ENCODE measurements at regions not wholly inside any gene's neighbourhood (a gene's known extent, or its start where the extent isn't known, plus 50 kb on each side); places are given as distances from the start of the nearest gene placed in this dataset.

DNA sequence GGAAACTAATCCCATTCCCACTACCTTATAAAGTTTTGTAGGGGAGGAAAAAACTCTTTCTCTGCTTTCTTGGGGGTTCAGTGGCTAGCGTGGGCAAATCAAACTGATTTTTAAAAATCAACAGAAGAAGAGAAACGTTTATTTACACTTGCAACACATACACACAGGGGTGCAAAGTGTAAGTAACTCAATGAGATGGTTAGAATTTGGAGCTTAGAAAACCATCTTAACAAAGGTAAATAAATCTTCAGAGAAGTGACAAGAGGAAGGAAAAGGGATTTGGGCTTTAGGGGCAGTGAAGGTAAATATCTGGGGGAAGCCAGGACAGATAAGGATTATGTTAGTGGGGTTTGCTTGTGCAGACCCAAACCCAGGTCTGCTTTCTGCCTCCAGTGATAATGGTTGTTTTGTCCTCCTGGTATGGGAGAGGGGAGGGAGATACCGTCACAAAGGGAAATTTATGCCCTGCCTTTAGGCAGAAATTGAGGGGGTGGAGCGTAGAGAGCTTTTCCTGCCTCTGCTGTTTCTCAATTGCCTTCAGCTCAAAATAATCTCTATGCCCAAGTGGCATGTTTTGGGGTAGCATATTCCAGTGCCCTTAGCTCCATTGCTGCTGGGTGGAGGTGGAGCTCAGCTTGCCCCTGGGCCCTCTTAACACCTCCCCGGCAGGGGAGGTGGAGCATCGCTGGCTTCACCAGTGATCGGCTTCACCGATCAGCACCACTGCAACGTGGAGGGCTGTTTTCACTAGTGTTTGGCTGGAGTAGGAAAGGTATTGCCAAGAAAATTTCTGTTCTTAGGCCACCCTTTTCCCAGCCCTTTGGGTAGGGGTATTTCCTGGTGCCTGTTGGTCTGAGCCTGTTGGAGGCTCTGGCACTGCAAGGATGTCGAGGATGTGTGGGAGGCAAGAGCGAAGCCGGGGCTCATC, 92.2 kb downstream of the TEX51 start:
- Histone ChIP-seq H3K9ac (ENCODE audit: low read length in 3 of 3) (no peak overlapping the region), H3K9me3 (ENCODE audit: control insufficient read depth in 2 of 3, insufficient read depth in 1 of 3, low read length in 3 of 3) (no peaks in the 10 kb centered on the region), H3K36me3 (ENCODE audit: control insufficient read depth in 2 of 3, insufficient read depth in 3 of 3, low read length in 3 of 3) (no peaks in the 10 kb centered on the region), H3K27me3 (ENCODE audit: control insufficient read depth, insufficient read depth, low read length) (no peaks in the 10 kb centered on the region), H3K27ac (ENCODE audit: low read depth in 2 of 2, low read length in 2 of 2) (no peak overlapping the region), H3K4me3 (ENCODE audit: low read length in 3 of 3) (no peak overlapping the region), H3K4me1 (ENCODE audit: control insufficient read depth in 2 of 3, insufficient read depth in 2 of 3, low read depth in 1 of 3, low read length in 3 of 3) (peaks cover under 1 to 9% (median 7%) of the 10 kb centered on the region in 3 donors)
- DNase-seq (no peak), FAIRE-seq (no peak)
- intact Hi-C loops (cut with DNase I), result no loop called here
- TF ChIP-seq, protein P1, sequence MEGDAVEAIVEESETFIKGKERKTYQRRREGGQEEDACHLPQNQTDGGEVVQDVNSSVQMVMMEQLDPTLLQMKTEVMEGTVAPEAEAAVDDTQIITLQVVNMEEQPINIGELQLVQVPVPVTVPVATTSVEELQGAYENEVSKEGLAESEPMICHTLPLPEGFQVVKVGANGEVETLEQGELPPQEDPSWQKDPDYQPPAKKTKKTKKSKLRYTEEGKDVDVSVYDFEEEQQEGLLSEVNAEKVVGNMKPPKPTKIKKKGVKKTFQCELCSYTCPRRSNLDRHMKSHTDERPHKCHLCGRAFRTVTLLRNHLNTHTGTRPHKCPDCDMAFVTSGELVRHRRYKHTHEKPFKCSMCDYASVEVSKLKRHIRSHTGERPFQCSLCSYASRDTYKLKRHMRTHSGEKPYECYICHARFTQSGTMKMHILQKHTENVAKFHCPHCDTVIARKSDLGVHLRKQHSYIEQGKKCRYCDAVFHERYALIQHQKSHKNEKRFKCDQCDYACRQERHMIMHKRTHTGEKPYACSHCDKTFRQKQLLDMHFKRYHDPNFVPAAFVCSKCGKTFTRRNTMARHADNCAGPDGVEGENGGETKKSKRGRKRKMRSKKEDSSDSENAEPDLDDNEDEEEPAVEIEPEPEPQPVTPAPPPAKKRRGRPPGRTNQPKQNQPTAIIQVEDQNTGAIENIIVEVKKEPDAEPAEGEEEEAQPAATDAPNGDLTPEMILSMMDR (IDR thresholded peaks at IDR 0.05; ENCODE audit: borderline replicate concordance, extremely low read depth, insufficient read depth), result no peak

DNA sequence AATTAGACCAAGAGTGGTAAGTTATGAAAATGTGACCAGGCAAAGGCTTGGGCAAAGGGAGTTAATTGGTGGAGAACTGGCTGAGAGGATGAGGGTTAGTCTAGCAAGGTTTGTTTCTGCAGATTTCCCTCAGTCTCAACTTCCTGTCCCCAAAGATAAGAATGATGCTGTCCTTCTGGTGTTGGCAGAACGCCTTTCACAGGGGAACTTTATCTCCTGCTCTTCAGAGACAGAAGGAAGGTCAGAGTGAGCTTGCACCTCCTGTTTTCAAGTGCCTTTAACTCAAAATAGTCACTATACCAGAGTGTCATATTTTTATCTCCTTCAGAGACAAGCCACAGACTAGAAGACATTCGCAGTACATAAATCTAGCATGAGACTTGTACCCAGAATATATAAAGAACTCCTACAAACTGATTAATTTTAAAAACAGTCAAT, 95.7 kb downstream of the TEX51 start:
- no peaks in the 10 kb centered on the region for H3K36me3 ChIP-seq (ENCODE audit: control insufficient read depth in 2 of 3, insufficient read depth in 3 of 3, low read length in 3 of 3)
- intact Hi-C loops (cut with DNase I), result no loop called here
- H3K4me3 ChIP-seq (ENCODE audit: low read length in 3 of 3), result no peak overlapping the region
- no peaks in the 10 kb centered on the region for H3K9me3 ChIP-seq (ENCODE audit: control insufficient read depth in 2 of 3, insufficient read depth in 1 of 3, low read length in 3 of 3)
- FAIRE-seq (no peak), DNase-seq (no peak)
- H3K27ac ChIP-seq (ENCODE audit: low read depth in 2 of 2, low read length in 2 of 2), result no peak overlapping the region
- peaks cover 9 to 14% (median 13%) of the 10 kb centered on the region in 3 donors for H3K4me1 ChIP-seq (ENCODE audit: control insufficient read depth in 2 of 3, insufficient read depth in 2 of 3, low read depth in 1 of 3, low read length in 3 of 3)
- no peaks in the 10 kb centered on the region for H3K27me3 ChIP-seq (ENCODE audit: control insufficient read depth, insufficient read depth, low read length)
- TF ChIP-seq, protein P1 (IDR thresholded peaks at IDR 0.05; ENCODE audit: borderline replicate concordance, extremely low read depth, insufficient read depth), result no peak
- H3K9ac ChIP-seq (ENCODE audit: low read length in 3 of 3), result no peak overlapping the region

DNA sequence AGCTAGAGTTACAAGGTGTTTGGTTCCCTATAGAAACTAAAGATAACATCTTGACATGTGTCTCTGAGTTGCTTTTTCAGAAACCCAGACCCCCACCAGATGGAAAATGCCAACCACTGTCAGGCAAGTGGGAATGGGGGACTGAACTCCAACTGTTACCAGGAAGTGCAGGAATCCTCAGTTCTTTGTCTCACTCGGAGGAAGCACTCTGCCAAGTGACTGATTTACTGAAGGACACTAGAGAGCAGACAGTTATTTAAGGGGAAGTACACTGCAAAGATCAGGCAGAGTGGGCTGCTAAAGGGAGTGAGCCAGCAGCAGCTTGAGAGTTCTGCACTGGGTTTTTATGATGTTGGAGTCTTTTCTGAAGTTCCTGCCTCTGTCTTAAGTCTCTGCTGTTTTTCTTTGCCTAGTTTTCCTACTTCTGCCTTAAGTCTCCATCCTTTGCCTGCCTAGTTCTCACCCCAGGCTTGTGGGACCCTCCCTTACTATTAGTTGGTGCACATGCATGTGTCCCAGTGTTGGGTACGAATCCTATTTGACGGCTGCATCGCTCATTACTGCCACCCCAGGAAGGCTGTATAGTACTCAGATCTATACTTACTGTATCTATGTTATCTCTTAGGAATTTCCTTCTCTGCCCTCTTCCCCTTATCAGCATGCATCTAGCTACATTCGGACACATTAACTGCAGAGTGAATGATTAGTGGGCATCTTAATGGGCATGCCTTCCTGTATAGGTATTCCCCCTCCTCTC, 97.1 kb downstream of the TEX51 start:
- H3K9me3 ChIP-seq (ENCODE audit: control insufficient read depth in 2 of 3, insufficient read depth in 1 of 3, low read length in 3 of 3), result no peaks in the 10 kb centered on the region
- intact Hi-C loops (cut with DNase I), result no loop called here
- H3K27ac ChIP-seq (ENCODE audit: low read depth in 2 of 2, low read length in 2 of 2), result peak overlapping the region; percentile 56 to 85
- peak in 3 of 5 donors; percentile 49 to 78 (median 64) for DNase-seq
- no peak overlapping the region for H3K9ac ChIP-seq (ENCODE audit: low read length in 3 of 3)
- no peaks in the 10 kb centered on the region for H3K36me3 ChIP-seq (ENCODE audit: control insufficient read depth in 2 of 3, insufficient read depth in 3 of 3, low read length in 3 of 3)
- H3K4me1 ChIP-seq (ENCODE audit: control insufficient read depth in 2 of 3, insufficient read depth in 2 of 3, low read depth in 1 of 3, low read length in 3 of 3), result peaks cover 9 to 14% (median 13%) of the 10 kb centered on the region in 3 donors
- no peak for FAIRE-seq
- TF ChIP-seq, protein P1 (IDR thresholded peaks at IDR 0.05; ENCODE audit: borderline replicate concordance, extremely low read depth, insufficient read depth), result no peak
- peak overlapping the region in 1 of 3 donors; percentile 36 for H3K4me3 ChIP-seq (ENCODE audit: low read length in 3 of 3)
- H3K27me3 ChIP-seq (ENCODE audit: control insufficient read depth, insufficient read depth, low read length), result no peaks in the 10 kb centered on the region
